ENCODE measurements at regions not wholly inside any gene's neighbourhood (a gene's known extent, or its start where the extent isn't known, plus 50 kb on each side); places are given as distances from the start of the nearest gene placed in this dataset.

DNA sequence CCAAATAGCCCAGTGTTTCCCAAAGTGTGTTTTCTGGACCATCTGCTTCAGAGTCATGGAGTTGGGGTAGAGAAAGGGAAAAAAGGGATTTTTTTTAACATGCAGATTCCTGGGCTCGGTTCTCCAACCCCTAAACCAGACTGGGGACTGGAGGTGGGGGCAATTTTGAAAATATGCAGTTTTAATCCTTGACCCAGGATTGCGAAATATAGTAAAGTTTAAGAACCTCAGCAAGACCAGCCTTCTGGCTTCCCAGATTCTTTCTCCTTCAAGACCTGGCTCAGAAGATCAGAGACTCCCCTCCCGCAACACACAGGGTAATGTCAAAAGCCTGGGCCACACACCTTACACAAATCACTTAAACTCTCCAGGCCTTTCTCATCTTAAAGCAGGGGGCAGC, 150.1 kb downstream of the PAH start:
- Histone ChIP-seq H4K20me1 (replicated peaks; ENCODE audit: control insufficient read depth, extremely low read depth, insufficient read depth, low read length) (no peaks in the 10 kb centered on the region), H3K79me2 (ENCODE audit: control insufficient read depth, insufficient read depth, low read length) (no peaks in the 10 kb centered on the region), H3K4me1 (ENCODE audit: control insufficient read depth, extremely low read depth, insufficient read depth, low read length) (no peaks in the 10 kb centered on the region), H3K4me3 (replicated peaks in 1 of 3; ENCODE audit: insufficient read depth in 1 of 3, low read depth in 1 of 3, low read length in 3 of 3) (no peak overlapping the region), H3K9me3 (replicated peaks; ENCODE audit: control insufficient read depth, insufficient read depth, low read length) (no peaks in the 10 kb centered on the region), H3K36me3 (ENCODE audit: control insufficient read depth in 2 of 2, extremely low read depth in 1 of 2, insufficient read depth in 2 of 2, low read length in 2 of 2) (no peaks in the 10 kb centered on the region), H3K4me2 (ENCODE audit: insufficient read depth, low read length) (no peak overlapping the region), H3K9me1 (replicated peaks; ENCODE audit: control insufficient read depth, extremely low read depth, insufficient read depth, low read length) (no peaks in the 10 kb centered on the region), H2AFZ (ENCODE audit: low read depth, low read length) (no peak overlapping the region), H3K27ac (ENCODE audit: insufficient read depth, low read depth, low read length) (no peak overlapping the region), H3K27me3 (ENCODE audit: control insufficient read depth in 2 of 2, insufficient read depth in 2 of 2, low read length in 2 of 2) (no peaks in the 10 kb centered on the region), H3K9ac (replicated peaks; ENCODE audit: extremely low read depth, insufficient read depth, low read length) (no peak overlapping the region)
- ChIA-PET CTCF (no interaction called here), POLR2A (no interaction called here)
- intact Hi-C loops (cut with micrococcal nuclease) = no loop called here
- FAIRE-seq (no peak), DNase-seq (ENCODE audit: low read depth, low spot score) (no peak)
- dilution Hi-C loops (cut with MboI; ENCODE audit: extremely low pct_ligation_motif_present, low sequenced_read_pairs) = no loop called here
- TF ChIP-seq, protein P1, sequence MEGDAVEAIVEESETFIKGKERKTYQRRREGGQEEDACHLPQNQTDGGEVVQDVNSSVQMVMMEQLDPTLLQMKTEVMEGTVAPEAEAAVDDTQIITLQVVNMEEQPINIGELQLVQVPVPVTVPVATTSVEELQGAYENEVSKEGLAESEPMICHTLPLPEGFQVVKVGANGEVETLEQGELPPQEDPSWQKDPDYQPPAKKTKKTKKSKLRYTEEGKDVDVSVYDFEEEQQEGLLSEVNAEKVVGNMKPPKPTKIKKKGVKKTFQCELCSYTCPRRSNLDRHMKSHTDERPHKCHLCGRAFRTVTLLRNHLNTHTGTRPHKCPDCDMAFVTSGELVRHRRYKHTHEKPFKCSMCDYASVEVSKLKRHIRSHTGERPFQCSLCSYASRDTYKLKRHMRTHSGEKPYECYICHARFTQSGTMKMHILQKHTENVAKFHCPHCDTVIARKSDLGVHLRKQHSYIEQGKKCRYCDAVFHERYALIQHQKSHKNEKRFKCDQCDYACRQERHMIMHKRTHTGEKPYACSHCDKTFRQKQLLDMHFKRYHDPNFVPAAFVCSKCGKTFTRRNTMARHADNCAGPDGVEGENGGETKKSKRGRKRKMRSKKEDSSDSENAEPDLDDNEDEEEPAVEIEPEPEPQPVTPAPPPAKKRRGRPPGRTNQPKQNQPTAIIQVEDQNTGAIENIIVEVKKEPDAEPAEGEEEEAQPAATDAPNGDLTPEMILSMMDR (IDR thresholded peaks at IDR 0.05; ENCODE audit: extremely low read depth in 1 of 2, insufficient read depth in 1 of 2, low read depth in 1 of 2, low read length in 2 of 2) = no peak
- TF ChIP-seq MYC (IDR thresholded peaks at IDR 0.05; ENCODE audit: low read depth, low read length) = no peak
- TF ChIP-seq, protein P2, sequence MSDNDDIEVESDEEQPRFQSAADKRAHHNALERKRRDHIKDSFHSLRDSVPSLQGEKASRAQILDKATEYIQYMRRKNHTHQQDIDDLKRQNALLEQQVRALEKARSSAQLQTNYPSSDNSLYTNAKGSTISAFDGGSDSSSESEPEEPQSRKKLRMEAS (IDR thresholded peaks at IDR 0.05; ENCODE audit: insufficient read depth, insufficient read length) = no peak
- no peak for TF ChIP-seq FOS (IDR thresholded peaks at IDR 0.05; ENCODE audit: borderline replicate concordance, insufficient read depth, low read length)
- TF ChIP-seq GATA2 (IDR thresholded peaks at IDR 0.05; ENCODE audit: insufficient read depth, insufficient read length, low read depth, low read length) = no peak
- TF ChIP-seq EZH2 (IDR thresholded peaks at IDR 0.05; ENCODE audit: borderline replicate concordance, low read depth, low read length, severe bottlenecking) = no peak
- TF ChIP-seq JUN (IDR thresholded peaks at IDR 0.05; ENCODE audit: borderline replicate concordance, insufficient read depth, insufficient read length, low read depth) = no peak
- no peak for TF ChIP-seq POLR2A (IDR thresholded peaks at IDR 0.05; ENCODE audit: low read depth, low read length)
- BruUV-seq (replicated peaks) = no TSS peak

Data from endothelial cell of umbilical vein (primary cell).